Heart right ventricle (tissue), 16 donors: ENCODE measurements at regions not wholly inside any gene's neighbourhood (a gene's known extent, or its start where the extent isn't known, plus 50 kb on each side); places are given as distances from the start of the nearest gene placed in this dataset.

Source experiments
- ATAC-seq, 8 donors: fragments of 200-7000 bp; cut with Tn5 transposase; one replicate each; pipeline ENCODE4 v1.9.1; 2020; ENCODE audit warnings: mild to moderate bottlenecking in 8 of 8, moderate library complexity in 8 of 8, moderate number of reproducible peaks in 1 of 8
- DNase-seq, 2 donors: peaks; one replicate each; pipeline ENCODE4 v3.0.0-alpha.2; 2020
- H3K27ac ChIP-seq, 10 donors: fragments of 200-600 bp; sonication (generic) in 2 of 10; one replicate each; pipeline versions ENCODE4 v1.5.0 to v1.8.0; 2020 to 2022; ENCODE audit warnings: mild to moderate bottlenecking in 3 of 10
- H3K27me3 ChIP-seq, 7 donors: fragments of 200-600 bp; one replicate each; pipeline ENCODE4 v1.8.0; 2021 to 2022; ENCODE audit warnings: mild to moderate bottlenecking in 2 of 7
- H3K36me3 ChIP-seq, 9 donors: fragments of 200-600 bp; sonication (generic) in 1 of 9; one replicate each; pipeline versions ENCODE4 v1.5.0 to v1.8.0; 2020 to 2022; ENCODE audit warnings: mild to moderate bottlenecking in 2 of 9
- H3K4me1 ChIP-seq, 9 donors: fragments of 200-600 bp; sonication (generic) in 1 of 9; one replicate each; pipeline versions ENCODE4 v1.5.0 to v1.8.0; 2020 to 2022; ENCODE audit warnings: mild to moderate bottlenecking in 4 of 9
- H3K4me3 ChIP-seq, 10 donors: fragments of 200-600 bp; sonication (generic) in 2 of 10; one replicate each; pipeline versions ENCODE4 v1.5.0 to v1.8.0; 2020 to 2022; ENCODE audit warnings: mild to moderate bottlenecking in 7 of 10, moderate library complexity in 2 of 10
- H3K9me3 ChIP-seq, 11 donors: fragments of 200-600 bp in 10 of 11; sonication (generic) in 2 of 11; one replicate each; pipeline versions ENCODE4 v1.5.0 to v1.8.0; 2013 to 2022; ENCODE audit warnings: mild to moderate bottlenecking in 2 of 11, control low read depth in 1 of 11, moderate library complexity in 1 of 11
- CTCF ChIP-seq, 9 donors: fragments of 200-600 bp; sonication (generic) in 2 of 9; IDR thresholded peaks; one replicate each; pipeline versions ENCODE4 v1.5.0 to v1.8.0; 2021 to 2022; ENCODE audit warnings: antibody characterized with exemption in 9 of 9, mild to moderate bottlenecking in 5 of 9, moderate library complexity in 1 of 9
- WGBS, 2 donors: extraction: QIAGEN DNeasy Blood & Tissue Kit; methylation state at CpG; one replicate each; pipeline ENCODE4 v1.1.7; 2013; ENCODE audit warnings: inconsistent platforms in 1 of 2; 5-methylcytosine and 5-hydroxymethylcytosine counted together
- intact Hi-C, 10 donors: fragments of 100-400 bp; cut with DNase I; formaldehyde crosslinking; loops; one replicate each; pipeline versions ENCODE4 v1.11.1 to v1.14.2; 2022
- donor health status: Arrhythmogenic right ventricular cardiomyopathy.
- donor health status: ischemic (EF 13 %, LVEDD 7.1; RV severe dilation, severe dysfunction).
- donor health status: healthy with polysubstance abuse.
- donor health status: DM: no; HTN: yes; CAD: no.
- donor health status: DM: no; HTN: no; CAD: no.
- donor health status: ischemic (EF 25% LVEDD 6.9; RV normal size, moderate dysfunction).
- donor health status: ischemic (EF 25% LVEDD 5.7; RV mildly dilated, moderate dysfunction).
- donor health status: healthy.
- donor health status: DM: yes; HTN: yes; CAD: no.
- donor health status: Ischemic cardiomyopathy.
- donor health status: ischemic (EF 35%, LVEDD 5.7; RV mildly dilated, moderate dysfunction).
- donor health status: nonischemic (EF 11% LVEDD 7.7; RV severe dilation, severe dysfunction).
- donor health status: DM: yes; HTN: yes; CAD: no.
- donor health status: PGD.
- donor health status: ischemic (EF 29% LVEDD 5.4; RV normal size, mild dysfunction).
- donor health status: nonischemic (EF 23%, LVEDD 6.1; RV moderate dilation, normal function).

GRCh38 chr18:75862458-75862857 lies 435.0 kb upstream of the SMIM21 start:
- no peaks in the 10 kb centered on the region for H3K4me1 ChIP-seq
- H3K4me3 ChIP-seq = no peak overlapping the region
- intact Hi-C loops = no loop called here
- no peaks in the 10 kb centered on the region for H3K9me3 ChIP-seq
- TF ChIP-seq CTCF (IDR thresholded peaks at IDR 0.05) = no peak
- ATAC-seq (no peak), DNase-seq (no peak)
- H3K36me3 ChIP-seq = no peaks in the 10 kb centered on the region
- H3K27me3 ChIP-seq = peaks cover 0 to 9% (median 0%) of the 10 kb centered on the region in 7 donors
- 85 to 88% methylated on average over 5 of the region's 5 CpGs for WGBS, 2 donors
- no peak overlapping the region for H3K27ac ChIP-seq

GRCh38 chr18:75860166-75860565 lies 432.7 kb upstream of the SMIM21 start:
- H3K36me3 ChIP-seq = no peaks in the 10 kb centered on the region
- ATAC-seq (no peak), DNase-seq (no peak)
- no peaks in the 10 kb centered on the region for H3K4me1 ChIP-seq
- 85 to 92% methylated on average over 7 of the region's 7 CpGs for WGBS, 2 donors
- H3K27ac ChIP-seq = no peak overlapping the region
- H3K9me3 ChIP-seq = no peaks in the 10 kb centered on the region
- peaks cover 0 to 9% (median 0%) of the 10 kb centered on the region in 7 donors for H3K27me3 ChIP-seq
- TF ChIP-seq CTCF (IDR thresholded peaks at IDR 0.05) = no peak
- no peak overlapping the region for H3K4me3 ChIP-seq
- intact Hi-C loops = no loop called here

GRCh38 chr18:75859533-75859932 lies 432.0 kb upstream of the SMIM21 start:
- no peak for DNase-seq
- Histone ChIP-seq H3K36me3 (no peaks in the 10 kb centered on the region), H3K9me3 (no peaks in the 10 kb centered on the region), H3K27ac (no peak overlapping the region), H3K27me3 (peaks cover 0 to 9% (median 0%) of the 10 kb centered on the region in 7 donors), H3K4me1 (no peaks in the 10 kb centered on the region), H3K4me3 (no peak overlapping the region)
- ATAC-seq = no peak
- intact Hi-C loops = no loop called here
- TF ChIP-seq CTCF (IDR thresholded peaks at IDR 0.05) = no peak
- WGBS, 2 donors = 77 to 86% methylated on average over 5 of the region's 5 CpGs

- H3K27ac ChIP-seq = no peak overlapping the region
- no peak overlapping the region for H3K4me3 ChIP-seq
- ATAC-seq (no peak), DNase-seq (no peak)
- 62 to 66% methylated on average over 2 of the region's 2 CpGs for whole genome bisulfite sequencing, 2 donors
- TF ChIP-seq CTCF (IDR thresholded peaks at IDR 0.05) = no peak
- H3K9me3 ChIP-seq = no peaks in the 10 kb centered on the region
- no peaks in the 10 kb centered on the region for H3K4me1 ChIP-seq
- H3K27me3 ChIP-seq = peaks cover 0 to 9% (median 0%) of the 10 kb centered on the region in 7 donors
- intact Hi-C loops = no loop called here
- no peaks in the 10 kb centered on the region for H3K36me3 ChIP-seq
These were observed 431.3 kb upstream of the SMIM21 start for GRCh38 chr18:75858754-75859153.
